Activated CD4-positive, alpha-beta memory T cell treated with anti-CD3 and anti-CD28 coated beads, Interleukin-2, amount 10 ng/mL, durations not matched to agents 7 days and 5 days (primary cell): ENCODE measurements at regions not wholly inside any gene's neighbourhood (a gene's known extent, or its start where the extent isn't known, plus 50 kb on each side); places are given as distances from the start of the nearest gene placed in this dataset.
"Not testable (repeated sequence)": the region's sequence is repeated elsewhere in the genome, so short reads cannot be mapped to it uniquely, and the experiment has no call there.

Source experiments
- CTCF ChIA-PET: fragments of 350-600 bp; sonication (Branson Sonifier 250); formaldehyde crosslinking; loops from one replicate; lab custom pipeline; 2021; ENCODE audit warnings: antibody characterized with exemption, inconsistent platforms; lab: Charles Lee
- POLR2A ChIA-PET: fragments of 350-600 bp; sonication (Branson Sonifier 250); formaldehyde crosslinking; loops from one replicate; lab custom pipeline; 2021; ENCODE audit warnings: antibody characterized with exemption; lab: Charles Lee
- DNase-seq: peaks from one replicate; pipeline ENCODE4 v3.0.0-alpha.2; 2020
- H3K27ac Mint-ChIP-seq: one replicate; pipeline ENCODE4 v1.8.0; 2021; ENCODE audit warnings: mild to moderate bottlenecking, mixed read lengths
- H3K27me3 Mint-ChIP-seq: one replicate; pipeline ENCODE4 v1.8.0; 2021; ENCODE audit warnings: mixed read lengths
- H3K36me3 Mint-ChIP-seq: one replicate; pipeline ENCODE4 v1.8.0; 2021; ENCODE audit warnings: low read depth, mixed read lengths
- H3K4me1 Mint-ChIP-seq: one replicate; pipeline ENCODE4 v1.8.0; 2021; ENCODE audit warnings: mixed read lengths
- H3K4me3 Mint-ChIP-seq: one replicate; pipeline ENCODE4 v1.8.0; 2021; ENCODE audit warnings: mild to moderate bottlenecking, mixed read lengths
- H3K9me3 Mint-ChIP-seq: one replicate; pipeline ENCODE4 v1.8.0; 2021; ENCODE audit warnings: mixed read lengths

DNA sequence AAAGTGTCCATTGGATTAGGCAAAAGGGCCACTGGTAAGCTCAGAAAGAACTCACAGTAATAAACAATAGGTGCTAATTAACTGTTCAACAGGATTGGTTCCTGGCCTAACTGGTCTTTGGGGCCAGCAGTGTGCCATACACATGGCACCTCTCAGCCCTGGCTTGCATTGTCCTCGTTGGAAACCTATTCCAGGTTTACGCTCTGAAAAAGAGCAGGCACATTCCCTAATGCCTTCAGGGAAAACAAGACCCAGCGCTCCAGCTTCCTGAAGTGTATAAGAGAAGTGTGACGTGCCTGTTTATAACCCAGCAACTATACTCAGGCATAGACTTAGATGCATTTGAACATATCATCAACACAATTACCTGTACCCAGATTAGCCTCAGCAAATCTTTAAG is 51.9 kb upstream of the RBM47 start:
- ChIA-PET CTCF (interaction anchor here (1.0 to 2.5 kb wide), 2 partner anchors 9 to 30 kb away, joined by 3 to 8 read pairs; no protein-coding TSS in a partner anchor), POLR2A (interaction anchor here (0.8 to 1.8 kb wide), 2 partner anchors 8 to 11 kb away, joined by 3 to 7 read pairs; no protein-coding TSS in a partner anchor)
- H3K4me1 Mint-ChIP-seq, result peaks cover 5% of the 10 kb centered on the region

DNA sequence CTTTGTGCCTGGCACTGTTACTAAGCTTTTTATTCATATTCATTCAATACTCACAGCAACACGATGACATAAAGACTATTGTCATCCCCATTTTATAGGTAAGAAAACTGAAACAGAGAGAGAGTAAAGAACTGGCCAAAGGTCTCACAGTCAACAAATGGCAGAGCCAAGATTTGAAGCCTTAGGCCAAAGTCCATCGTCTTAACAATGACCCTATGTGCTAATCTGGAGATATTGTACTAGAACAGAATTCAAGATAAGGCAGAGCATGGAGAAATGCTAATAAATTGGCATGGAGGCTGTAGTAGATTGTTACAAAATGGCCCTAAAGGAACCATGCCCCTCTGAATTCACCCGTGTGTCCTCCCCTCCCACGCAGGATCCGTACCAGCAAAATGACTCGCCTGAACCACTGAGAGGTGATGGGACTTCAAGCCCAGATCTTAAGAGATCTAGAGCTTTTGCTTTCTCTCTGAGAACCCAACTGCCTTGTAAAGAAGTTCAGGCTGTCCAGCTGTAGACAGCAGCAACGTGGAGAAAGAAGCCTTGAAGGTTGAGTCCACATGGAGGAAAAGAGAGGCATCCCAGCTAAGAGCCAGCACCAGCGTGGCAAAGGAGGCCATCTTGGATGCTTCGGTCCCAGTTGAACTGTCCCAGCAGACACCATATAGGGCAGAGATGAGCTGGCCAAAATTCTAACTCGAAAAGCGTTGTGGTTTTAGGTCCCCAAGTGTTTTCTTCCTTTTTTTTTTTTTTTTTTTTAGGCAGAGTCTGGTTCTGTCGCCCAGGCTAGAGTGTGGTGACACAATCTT is 52.8 kb upstream of the RBM47 start:
- H3K4me1 Mint-ChIP-seq, result peaks cover 5% of the 10 kb centered on the region
- ChIA-PET POLR2A (interaction anchor here (0.8 to 1.8 kb wide), 2 partner anchors 9 to 11 kb away, joined by 3 to 7 read pairs; no protein-coding TSS in a partner anchor), CTCF (interaction anchor here (0.9 to 2.5 kb wide), 2 partner anchors 10 to 160 kb away, joined by 4 to 8 read pairs; no protein-coding TSS in a partner anchor)
- DNase-seq, result no peak
- peaks cover 3% of the 10 kb centered on the region for H3K36me3 Mint-ChIP-seq
- no peak overlapping the region for H3K27ac Mint-ChIP-seq
- H3K27me3 Mint-ChIP-seq, result peaks cover 2% of the 10 kb centered on the region
- no peak overlapping the region for H3K4me3 Mint-ChIP-seq
- no peaks in the 10 kb centered on the region for H3K9me3 Mint-ChIP-seq

More for the DNA sequence above, 51.9 kb upstream of the RBM47 start:
- H3K27ac Mint-ChIP-seq, result no peak overlapping the region
- peaks cover 3% of the 10 kb centered on the region for H3K36me3 Mint-ChIP-seq
- H3K27me3 Mint-ChIP-seq, result peaks cover 2% of the 10 kb centered on the region
- H3K9me3 Mint-ChIP-seq, result no peaks in the 10 kb centered on the region
- no peak for DNase-seq
- H3K4me3 Mint-ChIP-seq, result no peak overlapping the region

GRCh38 chr4:40683536-40684145 is 54.0 kb upstream of the RBM47 start:
- peaks cover 17% of the 10 kb centered on the region for H3K4me1 Mint-ChIP-seq
- CTCF ChIA-PET, result interaction anchor here (0.6 to 2.5 kb wide), 2 partner anchors 11 kb away, joined by 3 to 8 read pairs; no protein-coding TSS in a partner anchor
- DNase-seq, H3K9me3 Mint-ChIP-seq, H3K27me3 Mint-ChIP-seq, POLR2A ChIA-PET, H3K27ac Mint-ChIP-seq, H3K36me3 Mint-ChIP-seq, H3K4me3 Mint-ChIP-seq: not testable (repeated sequence)

GRCh38 chr4:40684404-40684803 is 54.7 kb upstream of the RBM47 start:
- Mint-ChIP-seq H3K27ac (no peak overlapping the region), H3K9me3 (no peaks in the 10 kb centered on the region), H3K27me3 (peaks cover 2% of the 10 kb centered on the region), H3K36me3 (peaks cover 4% of the 10 kb centered on the region), H3K4me1 (peaks cover 21% of the 10 kb centered on the region), H3K4me3 (no peak overlapping the region)
- no peak for DNase-seq
- ChIA-PET POLR2A (no interaction called here), CTCF (interaction anchor here (0.6 kb wide), 1 partner anchor 11 kb away, joined by 3 read pairs; no protein-coding TSS in a partner anchor)

DNA sequence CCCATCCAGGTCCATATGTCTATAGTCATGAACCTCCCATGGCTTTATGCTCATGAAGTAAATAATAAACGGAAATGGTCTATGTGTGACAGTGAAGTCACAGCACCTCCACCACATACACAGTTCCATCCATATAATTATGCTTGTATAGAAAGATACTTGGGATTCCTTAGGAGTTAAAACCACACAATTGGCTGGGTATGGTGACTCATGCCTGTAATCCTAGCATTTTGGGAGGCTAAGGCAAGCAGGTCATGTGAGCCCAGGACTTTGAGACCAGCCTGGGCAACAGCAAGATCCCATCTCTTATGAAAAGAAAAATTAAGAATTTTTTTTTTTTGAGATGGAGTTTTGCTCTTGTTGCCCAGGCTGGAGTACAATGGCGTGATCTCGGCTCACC is 55.6 kb upstream of the RBM47 start:
- no peak for DNase-seq
- Mint-ChIP-seq H3K4me3 (no peak overlapping the region), H3K36me3 (peaks cover 4% of the 10 kb centered on the region), H3K9me3 (no peaks in the 10 kb centered on the region), H3K4me1 (peaks cover 21% of the 10 kb centered on the region), H3K27me3 (peaks cover 2% of the 10 kb centered on the region), H3K27ac (no peak overlapping the region)
- POLR2A ChIA-PET, result no interaction called here
- CTCF ChIA-PET, result no interaction called here

GRCh38 chr4:40686081-40686913 is 56.6 kb upstream of the RBM47 start:
- CTCF ChIA-PET, result interaction anchor here (1.3 kb wide), 1 partner anchor 214 kb away, joined by 3 read pairs; no protein-coding TSS in a partner anchor
- H3K4me1 Mint-ChIP-seq, result peaks cover 21% of the 10 kb centered on the region

GRCh38 chr4:40687676-40688389 is 58.2 kb upstream of the RBM47 start:
- Mint-ChIP-seq H3K4me1 (peaks cover 19% of the 10 kb centered on the region), H3K27ac (peak overlapping the region; percentile 68), H3K27me3 (peaks cover 4% of the 10 kb centered on the region), H3K4me3 (no peak overlapping the region), H3K9me3 (no peaks in the 10 kb centered on the region), H3K36me3 (peaks cover 4% of the 10 kb centered on the region)
- ChIA-PET CTCF (interaction anchor here (0.8 kb wide), 1 partner anchor 14 kb away, joined by 3 read pairs; no protein-coding TSS in a partner anchor), POLR2A (interaction anchor here (1.1 to 1.2 kb wide), 4 partner anchors 12 to 15 kb away, joined by 3 to 8 read pairs (median 4); no protein-coding TSS in a partner anchor)
- no peak for DNase-seq

More at GRCh38 chr4:40686081-40686913, 56.6 kb upstream of the RBM47 start:
- H3K27ac Mint-ChIP-seq, result no peak overlapping the region
- POLR2A ChIA-PET, result interaction anchor here (0.6 to 1.0 kb wide), 2 partner anchors 11 to 15 kb away, joined by 3 read pairs; no protein-coding TSS in a partner anchor
- H3K4me3 Mint-ChIP-seq, result no peak overlapping the region
- no peaks in the 10 kb centered on the region for H3K9me3 Mint-ChIP-seq
- H3K36me3 Mint-ChIP-seq, result peaks cover 4% of the 10 kb centered on the region
- DNase-seq, result no peak
- H3K27me3 Mint-ChIP-seq, result peaks cover 6% of the 10 kb centered on the region

DNA sequence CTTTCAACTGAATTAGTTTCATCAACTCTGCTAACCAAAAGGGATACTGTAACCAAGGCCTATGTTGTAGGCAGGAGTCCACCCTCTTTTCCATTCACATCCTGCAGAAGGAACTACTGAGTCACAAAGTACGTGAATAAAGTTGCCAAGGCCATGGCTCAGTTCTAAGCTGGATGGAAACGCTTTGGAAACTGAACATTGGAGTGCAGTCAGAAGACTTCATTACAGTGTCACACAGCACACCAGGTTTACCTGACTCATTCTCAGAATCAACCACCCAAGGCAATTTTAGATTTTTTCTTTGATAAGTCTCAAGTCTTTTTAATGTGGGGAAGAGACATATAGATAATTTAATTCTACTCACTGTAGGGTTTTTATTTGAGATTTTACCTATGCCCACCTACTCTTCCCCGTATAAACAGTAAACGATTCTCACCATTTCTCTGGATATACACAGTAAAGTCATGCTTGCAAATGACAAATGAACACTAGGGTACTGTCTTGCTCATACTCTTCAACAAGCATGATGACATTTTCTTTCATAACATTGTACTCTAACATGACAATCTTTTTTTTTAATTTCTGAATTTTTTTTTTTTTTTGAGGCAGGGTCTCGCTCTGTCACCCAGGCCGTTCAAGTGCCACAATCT is 58.9 kb upstream of the RBM47 start:
- peaks cover 4% of the 10 kb centered on the region for H3K27me3 Mint-ChIP-seq
- H3K4me1 Mint-ChIP-seq, result peaks cover 19% of the 10 kb centered on the region
- H3K27ac Mint-ChIP-seq, result peak overlapping the region; percentile 68
- H3K9me3 Mint-ChIP-seq, result no peaks in the 10 kb centered on the region
- ChIA-PET POLR2A (interaction anchor here (1.1 to 1.2 kb wide), 4 partner anchors 11 to 16 kb away, joined by 3 to 8 read pairs (median 4); no protein-coding TSS in a partner anchor), CTCF (interaction anchor here (0.5 to 0.8 kb wide), 3 partner anchors 15 to 155 kb away, joined by 3 to 5 read pairs (median 4); no protein-coding TSS in a partner anchor)
- peak; percentile 31 for DNase-seq
- peaks cover 4% of the 10 kb centered on the region for H3K36me3 Mint-ChIP-seq
- H3K4me3 Mint-ChIP-seq, result no peak overlapping the region

GRCh38 chr4:40693946-40694345 is 55.8 kb upstream of the NSUN7 start:
- no peaks in the 10 kb centered on the region for H3K36me3 Mint-ChIP-seq
- CTCF ChIA-PET, result no interaction called here
- no peak overlapping the region for H3K27ac Mint-ChIP-seq
- H3K4me1 Mint-ChIP-seq, result peaks cover 3% of the 10 kb centered on the region
- H3K4me3 Mint-ChIP-seq, result no peak overlapping the region
- POLR2A ChIA-PET, result no interaction called here
- DNase-seq, result no peak
- no peaks in the 10 kb centered on the region for H3K9me3 Mint-ChIP-seq
- peaks cover 9% of the 10 kb centered on the region for H3K27me3 Mint-ChIP-seq

DNA sequence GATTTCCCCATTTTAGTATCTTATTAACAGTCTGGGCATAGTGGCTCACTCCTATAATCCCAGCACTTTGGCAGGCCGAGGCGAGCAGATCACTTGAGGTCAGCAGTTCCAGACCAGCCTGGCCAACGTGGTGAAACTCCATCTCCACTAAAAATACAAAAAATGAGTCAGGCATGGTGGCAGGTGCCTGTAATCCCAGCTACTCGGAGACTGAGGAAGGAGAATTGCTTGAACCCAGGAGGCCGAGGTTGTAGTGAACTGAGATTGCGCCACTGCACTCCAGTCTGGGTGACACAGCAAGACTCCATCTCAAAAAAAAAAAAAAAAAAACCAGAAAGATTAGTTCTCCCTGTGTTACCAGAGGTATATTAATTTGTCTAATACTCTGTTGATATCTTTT is 52.3 kb upstream of the NSUN7 start:
- H3K4me1 Mint-ChIP-seq, result peaks cover 20% of the 10 kb centered on the region

DNA sequence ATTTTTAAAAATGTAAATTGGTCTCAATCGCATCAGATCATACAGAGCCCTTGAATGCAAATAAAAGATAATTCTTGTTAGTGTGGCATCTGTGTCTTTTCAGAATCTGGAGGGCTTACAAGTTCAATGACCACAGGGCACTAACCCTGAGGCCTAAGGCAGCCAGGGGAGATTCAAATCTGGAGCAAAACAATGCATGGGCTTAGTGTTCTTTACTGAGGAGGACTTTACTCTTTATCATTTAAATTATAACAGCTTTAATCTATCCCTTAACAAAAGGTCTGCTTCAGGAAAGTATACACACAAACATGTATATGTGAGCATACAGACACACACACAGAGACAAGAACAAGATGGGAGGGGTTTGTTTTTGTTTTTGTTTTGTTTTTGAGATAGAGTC is 51.0 kb upstream of the NSUN7 start:
- POLR2A ChIA-PET, result no interaction called here

More for the DNA sequence above, 52.3 kb upstream of the NSUN7 start:
- H3K27me3 Mint-ChIP-seq, H3K36me3 Mint-ChIP-seq, DNase-seq, CTCF ChIA-PET, H3K9me3 Mint-ChIP-seq, H3K27ac Mint-ChIP-seq, H3K4me3 Mint-ChIP-seq, POLR2A ChIA-PET: not testable (repeated sequence)

More for the DNA sequence above, 51.0 kb upstream of the NSUN7 start:
- CTCF ChIA-PET, result interaction anchor here (2.5 kb wide), 1 partner anchor 26 kb away, joined by 6 read pairs; no protein-coding TSS in a partner anchor
- no peak overlapping the region for H3K27ac Mint-ChIP-seq
- DNase-seq, result no peak
- peaks cover 3% of the 10 kb centered on the region for H3K27me3 Mint-ChIP-seq
- H3K4me3 Mint-ChIP-seq, result no peak overlapping the region
- no peaks in the 10 kb centered on the region for H3K36me3 Mint-ChIP-seq
- H3K4me1 Mint-ChIP-seq, result peaks cover 30% of the 10 kb centered on the region
- peaks cover 2% of the 10 kb centered on the region for H3K9me3 Mint-ChIP-seq
